ENCODE measurements at regions not wholly inside any gene's neighbourhood (a gene's known extent, or its start where the extent isn't known, plus 50 kb on each side); places are given as distances from the start of the nearest gene placed in this dataset.

DNA sequence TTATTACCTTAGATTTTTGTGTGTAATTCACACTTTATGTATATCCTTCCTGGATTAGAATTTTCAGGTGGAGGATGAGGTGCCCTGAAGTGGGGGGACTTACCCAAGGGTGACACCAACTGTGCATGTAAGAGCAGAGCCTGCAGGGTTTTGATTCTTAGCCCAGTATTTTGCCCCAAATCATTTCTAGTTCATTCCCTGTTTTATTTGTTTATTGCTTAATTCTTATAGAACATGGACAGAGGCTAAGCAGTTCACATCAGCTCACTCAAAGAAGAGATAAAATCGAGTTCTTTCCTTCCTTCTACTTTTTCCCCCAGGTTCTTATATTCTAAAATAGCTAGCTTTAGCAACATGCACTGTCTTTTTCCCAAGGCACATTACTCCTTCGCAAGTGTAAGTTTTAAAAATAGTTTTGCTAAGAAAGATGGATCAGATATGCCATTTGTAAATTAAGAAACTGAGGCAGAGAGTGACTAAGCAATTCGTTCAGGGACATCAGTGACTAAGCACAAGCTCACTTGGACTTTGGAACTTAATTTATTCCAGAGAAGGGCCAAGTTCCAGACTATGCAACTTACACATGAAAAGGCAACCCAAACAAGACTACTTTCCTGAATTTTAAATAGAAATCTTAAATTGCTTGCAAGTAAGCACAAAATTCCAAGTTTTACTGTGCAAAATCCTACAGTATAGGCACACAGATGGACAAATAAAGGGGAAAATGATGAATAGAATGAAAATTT lies 427.9 kb upstream of the POU3F3 start:
- TF ChIP-seq ZNF274 (IDR thresholded peaks at IDR 0.05; ENCODE audit: low read depth, low read length) (no peak), SUZ12 (IDR thresholded peaks at IDR 0.05; ENCODE audit: extremely low read depth, insufficient read depth, insufficient read length) (no peak), YY1 (IDR thresholded peaks at IDR 0.05; ENCODE audit: insufficient read depth, insufficient read length) (no peak)
